ENCODE measurements at regions not wholly inside any gene's neighbourhood (a gene's known extent, or its start where the extent isn't known, plus 50 kb on each side); places are given as distances from the start of the nearest gene placed in this dataset.

DNA sequence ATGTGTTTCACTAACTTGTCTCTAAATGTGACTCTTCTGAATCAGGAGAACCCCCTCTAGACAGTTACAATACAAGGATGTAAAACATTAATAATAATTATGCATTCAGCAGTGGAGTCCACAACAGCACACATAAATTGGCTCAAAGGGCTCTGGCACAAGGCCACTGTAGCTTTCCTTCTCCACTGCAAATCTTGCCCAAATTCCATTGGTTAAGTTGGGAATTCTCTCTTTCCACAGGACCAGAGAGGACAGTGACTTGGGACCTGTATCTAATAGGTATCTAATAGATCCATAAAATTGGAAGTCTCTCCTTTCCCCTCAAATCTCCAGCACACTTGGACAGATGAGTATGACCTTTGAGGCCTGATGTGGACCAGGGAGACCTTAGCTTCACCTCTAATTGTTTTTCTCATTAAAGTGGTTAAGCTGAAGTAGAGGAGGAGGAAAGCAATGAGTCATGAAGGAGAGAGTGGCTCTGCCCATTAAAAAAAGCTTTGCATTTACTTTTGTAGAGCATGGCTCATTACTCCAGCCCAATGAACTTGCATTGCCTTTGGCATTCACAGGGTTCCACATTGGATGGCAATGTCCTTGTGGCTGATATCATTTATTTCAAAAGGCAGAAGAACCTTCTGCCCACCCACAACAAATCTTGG lies 72.3 kb upstream of the SH3RF1 start:
- Histone ChIP-seq H3K27ac (replicated peaks) (no peak overlapping the region), H3K36me3 (no peaks in the 10 kb centered on the region), H3K9me3 (replicated peaks) (no peaks in the 10 kb centered on the region), H3K4me1 (no peaks in the 10 kb centered on the region), H3K4me3 (no peak overlapping the region), H3K27me3 (ENCODE audit: low read depth) (no peaks in the 10 kb centered on the region)
- DNase-seq, result no peak
- no peak for TF ChIP-seq CTCF (IDR thresholded peaks at IDR 0.05; ENCODE audit: borderline replicate concordance)
- intact Hi-C loops (cut with micrococcal nuclease), result no loop called here

DNA sequence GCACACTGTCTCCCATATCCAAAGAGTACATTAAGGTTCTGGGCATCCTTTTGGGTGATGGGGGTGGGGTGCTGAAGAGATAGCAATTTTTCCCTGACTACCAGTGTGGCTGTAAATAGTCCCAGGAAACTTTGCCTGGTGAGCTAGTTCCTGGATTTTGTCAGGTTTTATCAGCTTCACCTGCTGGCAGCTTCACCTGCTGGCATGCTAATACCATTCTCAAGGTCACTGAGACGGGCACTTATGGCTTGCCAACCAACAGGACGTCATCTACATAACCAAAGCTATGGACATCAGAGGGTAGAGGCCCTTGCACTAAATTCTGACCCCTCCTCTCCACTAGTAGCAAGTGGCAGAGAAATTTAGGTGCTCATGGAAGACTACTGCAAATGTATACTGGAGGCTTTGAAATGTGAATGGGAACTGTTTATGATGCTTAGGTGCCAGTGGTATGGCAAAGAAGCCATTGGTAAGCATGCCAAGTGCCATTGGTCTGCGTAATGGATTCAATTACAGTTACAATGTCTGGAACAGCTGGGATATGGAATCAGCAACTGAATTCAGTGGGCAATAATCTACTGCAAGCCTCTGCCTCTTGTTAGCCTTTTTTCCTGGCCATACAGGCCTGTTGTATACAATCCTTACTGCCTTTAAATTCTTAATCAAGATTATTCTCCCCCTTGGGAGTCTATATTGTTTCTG lies 71.6 kb upstream of the SH3RF1 start:
- intact Hi-C loops (cut with micrococcal nuclease), result no loop called here
- no peak for TF ChIP-seq CTCF (IDR thresholded peaks at IDR 0.05; ENCODE audit: borderline replicate concordance)
- Histone ChIP-seq H3K4me3 (no peak overlapping the region), H3K36me3 (no peaks in the 10 kb centered on the region), H3K4me1 (no peaks in the 10 kb centered on the region), H3K27ac (replicated peaks) (no peak overlapping the region), H3K27me3 (ENCODE audit: low read depth) (no peaks in the 10 kb centered on the region), H3K9me3 (replicated peaks) (no peaks in the 10 kb centered on the region)
- DNase-seq, result no peak

DNA sequence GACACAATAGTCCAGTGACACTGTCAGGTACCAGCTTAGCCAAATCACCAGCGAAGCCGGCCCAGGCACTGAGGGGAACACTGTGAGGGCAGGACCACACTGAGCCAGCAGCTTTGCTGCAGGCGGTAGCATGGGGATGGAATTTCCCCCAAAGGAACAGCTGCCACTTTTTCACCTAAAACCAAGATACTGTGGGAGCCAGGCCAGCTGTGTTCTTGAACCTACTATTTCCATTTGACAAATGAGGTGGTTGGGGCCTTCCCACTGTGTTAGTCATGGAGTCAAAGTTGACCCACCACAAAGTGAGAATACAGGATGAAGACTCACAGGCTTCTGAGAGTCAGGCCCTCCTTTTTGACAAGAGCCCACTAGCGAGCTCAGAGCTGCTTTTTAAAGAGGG lies 70.7 kb upstream of the SH3RF1 start:
- Histone ChIP-seq H3K27me3 (ENCODE audit: low read depth) (no peaks in the 10 kb centered on the region), H3K9me3 (replicated peaks) (no peaks in the 10 kb centered on the region), H3K27ac (replicated peaks) (no peak overlapping the region), H3K4me3 (no peak overlapping the region), H3K4me1 (no peaks in the 10 kb centered on the region), H3K36me3 (no peaks in the 10 kb centered on the region)
- TF ChIP-seq CTCF (IDR thresholded peaks at IDR 0.05; ENCODE audit: borderline replicate concordance), result no peak
- no peak for DNase-seq
- intact Hi-C loops (cut with micrococcal nuclease), result no loop called here

DNA sequence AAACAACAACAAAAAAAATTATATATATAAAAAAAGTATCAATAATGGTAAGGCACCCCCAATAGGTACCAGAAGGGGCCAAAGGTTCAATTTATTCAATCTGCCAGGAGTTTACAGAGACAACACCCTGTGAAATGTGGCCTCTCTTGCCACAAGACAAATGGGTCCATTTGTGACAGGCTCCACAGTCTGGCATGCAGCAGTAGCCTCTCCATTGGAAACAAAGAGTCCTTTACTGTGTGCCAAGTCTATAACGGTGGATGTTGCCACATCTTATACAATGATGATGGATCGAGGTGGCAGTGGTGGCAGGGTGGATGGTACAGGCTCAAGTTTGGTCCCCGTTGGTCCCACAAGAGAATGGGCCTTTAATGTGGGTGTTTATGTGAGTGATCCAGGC lies 70.1 kb upstream of the SH3RF1 start:
- no peaks in the 10 kb centered on the region for H3K9me3 ChIP-seq (replicated peaks)
- intact Hi-C loops (cut with micrococcal nuclease), result no loop called here
- H3K27ac ChIP-seq (replicated peaks), result no peak overlapping the region

GRCh38 chr4:169338241-169338640 lies 67.5 kb upstream of the SH3RF1 start:
- H3K9me3 ChIP-seq (replicated peaks), result no peaks in the 10 kb centered on the region
- no peak overlapping the region for H3K27ac ChIP-seq (replicated peaks)
- H3K27me3 ChIP-seq (ENCODE audit: low read depth), result no peaks in the 10 kb centered on the region
- intact Hi-C loops (cut with micrococcal nuclease), result no loop called here
- TF ChIP-seq CTCF (IDR thresholded peaks at IDR 0.05; ENCODE audit: borderline replicate concordance), result no peak
- no peak overlapping the region for H3K4me3 ChIP-seq
- H3K4me1 ChIP-seq, result peaks cover 9% of the 10 kb centered on the region
- DNase-seq, result no peak
- H3K36me3 ChIP-seq, result no peaks in the 10 kb centered on the region

More for the DNA sequence above, 70.1 kb upstream of the SH3RF1 start:
- no peak for DNase-seq
- H3K27me3 ChIP-seq (ENCODE audit: low read depth), result no peaks in the 10 kb centered on the region
- H3K36me3 ChIP-seq, result no peaks in the 10 kb centered on the region
- no peak overlapping the region for H3K4me3 ChIP-seq
- peaks cover 1% of the 10 kb centered on the region for H3K4me1 ChIP-seq
- no peak for TF ChIP-seq CTCF (IDR thresholded peaks at IDR 0.05; ENCODE audit: borderline replicate concordance)

Data from left ventricle myocardium inferior (tissue), 1 donor.